ENCODE measurements at regions not wholly inside any gene's neighbourhood (a gene's known extent, or its start where the extent isn't known, plus 50 kb on each side); places are given as distances from the start of the nearest gene placed in this dataset.

DNA sequence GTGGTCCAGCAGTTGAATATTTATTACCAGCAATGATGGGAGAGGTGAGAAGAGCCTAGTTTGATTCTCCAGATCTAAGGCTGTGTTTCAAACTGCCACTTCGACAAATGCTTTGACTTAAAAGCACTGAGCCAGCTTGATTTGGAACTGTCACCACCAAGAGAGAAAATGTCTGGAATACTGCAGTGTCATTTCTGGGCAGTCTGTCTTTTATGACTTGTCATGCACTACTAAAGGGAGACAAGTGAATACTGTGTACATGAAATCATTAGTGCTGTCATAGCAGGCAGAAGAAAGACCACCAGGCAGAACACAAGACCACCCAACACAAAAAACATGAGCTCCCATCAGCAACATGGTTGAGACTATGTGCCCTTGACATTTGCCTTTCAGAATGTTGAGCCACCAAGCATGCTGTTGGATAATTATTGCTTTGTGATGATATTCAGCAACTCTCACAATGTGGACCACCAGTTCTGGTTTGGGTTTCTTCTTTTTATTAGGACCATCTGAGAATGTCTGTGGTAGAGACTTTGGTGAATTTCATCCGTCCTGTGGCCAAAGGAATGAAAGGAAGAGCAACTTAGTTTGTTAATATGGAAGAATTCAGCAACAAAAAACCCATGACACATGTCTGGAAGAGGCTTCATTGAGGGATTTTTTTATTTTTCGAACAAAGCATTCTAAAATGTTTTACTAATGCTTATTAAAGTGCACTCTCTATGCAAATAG, 125.8 kb downstream of the NTMT2 start:
- no peak overlapping the region for H3K9ac ChIP-seq (ENCODE audit: control insufficient read depth, extremely low read depth, insufficient read depth, low read length)
- H3K36me3 ChIP-seq (ENCODE audit: control insufficient read depth in 2 of 2, extremely low read depth in 1 of 2, insufficient read depth in 2 of 2, low read length in 2 of 2) = no peaks in the 10 kb centered on the region
- dilution Hi-C loops (cut with MboI; ENCODE audit: extremely low pct_ligation_motif_present, low sequenced_read_pairs) = no loop called here
- H3K4me2 ChIP-seq (ENCODE audit: control insufficient read depth, extremely low read depth, insufficient read depth, low read depth, low read length) = no peak overlapping the region
- TF ChIP-seq EZH2 (IDR thresholded peaks at IDR 0.05; ENCODE audit: low read length) = no peak
- TF ChIP-seq, protein P1, sequence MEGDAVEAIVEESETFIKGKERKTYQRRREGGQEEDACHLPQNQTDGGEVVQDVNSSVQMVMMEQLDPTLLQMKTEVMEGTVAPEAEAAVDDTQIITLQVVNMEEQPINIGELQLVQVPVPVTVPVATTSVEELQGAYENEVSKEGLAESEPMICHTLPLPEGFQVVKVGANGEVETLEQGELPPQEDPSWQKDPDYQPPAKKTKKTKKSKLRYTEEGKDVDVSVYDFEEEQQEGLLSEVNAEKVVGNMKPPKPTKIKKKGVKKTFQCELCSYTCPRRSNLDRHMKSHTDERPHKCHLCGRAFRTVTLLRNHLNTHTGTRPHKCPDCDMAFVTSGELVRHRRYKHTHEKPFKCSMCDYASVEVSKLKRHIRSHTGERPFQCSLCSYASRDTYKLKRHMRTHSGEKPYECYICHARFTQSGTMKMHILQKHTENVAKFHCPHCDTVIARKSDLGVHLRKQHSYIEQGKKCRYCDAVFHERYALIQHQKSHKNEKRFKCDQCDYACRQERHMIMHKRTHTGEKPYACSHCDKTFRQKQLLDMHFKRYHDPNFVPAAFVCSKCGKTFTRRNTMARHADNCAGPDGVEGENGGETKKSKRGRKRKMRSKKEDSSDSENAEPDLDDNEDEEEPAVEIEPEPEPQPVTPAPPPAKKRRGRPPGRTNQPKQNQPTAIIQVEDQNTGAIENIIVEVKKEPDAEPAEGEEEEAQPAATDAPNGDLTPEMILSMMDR (optimal IDR thresholded peaks at IDR 0.05 in 1 of 3, IDR thresholded peaks at IDR 0.05 in 1 of 3, conservative IDR thresholded peaks at IDR 0.05 in 1 of 3; ENCODE audit: extremely low read depth in 1 of 3, insufficient read depth in 2 of 3, low read length in 3 of 3) = no peak
- DNase-seq (ENCODE audit: low read depth, low spot score) = no peak
- no peaks in the 10 kb centered on the region for H4K20me1 ChIP-seq (ENCODE audit: control insufficient read depth, extremely low read depth, insufficient read depth, low read length)
- no peak for FAIRE-seq
- no peak overlapping the region for H3K4me3 ChIP-seq (ENCODE audit: control insufficient read depth in 2 of 3, extremely low read depth in 1 of 3, insufficient read depth in 2 of 3, low read depth in 1 of 3, low read length in 3 of 3)
- no peak overlapping the region for H3K27ac ChIP-seq (ENCODE audit: control insufficient read depth, insufficient read depth, low read length)
- H3K9me3 ChIP-seq (ENCODE audit: control insufficient read depth, low read depth, low read length) = no peaks in the 10 kb centered on the region
- H3K9me1 ChIP-seq (ENCODE audit: control insufficient read depth, extremely low read depth, insufficient read depth, low read length) = no peaks in the 10 kb centered on the region
- H3K4me1 ChIP-seq (ENCODE audit: control insufficient read depth, extremely low read depth, insufficient read depth, low read length) = no peaks in the 10 kb centered on the region
- H3K27me3 ChIP-seq (ENCODE audit: control insufficient read depth, extremely low read depth, insufficient read depth, low read length) = no peaks in the 10 kb centered on the region
- H3K79me2 ChIP-seq (ENCODE audit: control insufficient read depth, insufficient read depth, low read length) = no peaks in the 10 kb centered on the region
- H2AFZ ChIP-seq (ENCODE audit: control insufficient read depth, low read length) = no peak overlapping the region

DNA sequence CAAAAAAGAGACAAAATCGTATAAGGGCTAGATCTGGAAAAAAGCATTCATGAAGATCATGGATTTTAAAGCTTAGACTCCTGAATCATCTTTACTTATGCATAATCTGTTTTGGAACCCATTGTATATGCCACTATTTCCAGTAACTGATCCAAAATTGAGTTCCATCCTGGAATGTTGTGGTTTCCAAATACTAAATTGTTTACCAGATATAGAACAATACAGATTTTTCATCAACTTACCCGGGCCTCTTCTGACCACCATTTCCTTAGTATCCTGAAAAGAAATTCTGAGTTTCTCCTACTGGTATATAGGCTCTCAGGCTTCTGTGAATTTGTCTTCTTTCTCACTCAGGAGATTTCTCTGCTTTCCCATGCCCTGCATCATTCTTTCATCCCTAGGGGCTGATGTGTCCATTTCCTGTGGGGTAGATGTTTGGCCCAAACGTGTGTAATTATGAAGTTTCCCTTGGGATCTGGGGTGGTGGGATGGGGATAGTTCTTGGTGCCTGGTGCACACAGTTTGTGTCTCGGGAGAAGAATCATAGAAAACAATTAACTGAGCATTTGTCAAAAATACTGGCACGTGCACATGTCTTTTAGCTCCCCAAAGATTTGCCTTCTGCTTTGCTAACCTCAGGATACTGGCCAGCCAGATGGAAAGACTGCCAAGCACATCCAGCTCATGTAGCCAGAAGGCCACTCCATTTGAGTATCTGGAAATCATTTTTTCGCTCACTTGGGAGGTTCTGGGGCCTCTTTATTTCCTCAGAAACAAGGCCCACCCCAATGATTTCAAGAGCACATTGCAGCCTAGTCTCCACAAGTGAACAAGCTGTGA, 127.8 kb downstream of the NTMT2 start:
- H2AFZ ChIP-seq (ENCODE audit: control insufficient read depth, low read length) = no peak overlapping the region
- FAIRE-seq (no peak), DNase-seq (ENCODE audit: low read depth, low spot score) (no peak)
- H3K4me3 ChIP-seq (ENCODE audit: control insufficient read depth in 2 of 3, extremely low read depth in 1 of 3, insufficient read depth in 2 of 3, low read depth in 1 of 3, low read length in 3 of 3) = no peak overlapping the region
- H3K4me2 ChIP-seq (ENCODE audit: control insufficient read depth, extremely low read depth, insufficient read depth, low read depth, low read length) = no peak overlapping the region
- H3K9ac ChIP-seq (ENCODE audit: control insufficient read depth, extremely low read depth, insufficient read depth, low read length) = no peak overlapping the region
- no peak for TF ChIP-seq EZH2 (IDR thresholded peaks at IDR 0.05; ENCODE audit: low read length)
- TF ChIP-seq, protein P1 (optimal IDR thresholded peaks at IDR 0.05 in 1 of 3, IDR thresholded peaks at IDR 0.05 in 1 of 3, conservative IDR thresholded peaks at IDR 0.05 in 1 of 3; ENCODE audit: extremely low read depth in 1 of 3, insufficient read depth in 2 of 3, low read length in 3 of 3) = no peak
- no peaks in the 10 kb centered on the region for H3K79me2 ChIP-seq (ENCODE audit: control insufficient read depth, insufficient read depth, low read length)
- dilution Hi-C loops (cut with MboI; ENCODE audit: extremely low pct_ligation_motif_present, low sequenced_read_pairs) = no loop called here
- no peaks in the 10 kb centered on the region for H3K9me1 ChIP-seq (ENCODE audit: control insufficient read depth, extremely low read depth, insufficient read depth, low read length)
- H3K4me1 ChIP-seq (ENCODE audit: control insufficient read depth, extremely low read depth, insufficient read depth, low read length) = no peaks in the 10 kb centered on the region
- no peaks in the 10 kb centered on the region for H4K20me1 ChIP-seq (ENCODE audit: control insufficient read depth, extremely low read depth, insufficient read depth, low read length)
- no peaks in the 10 kb centered on the region for H3K36me3 ChIP-seq (ENCODE audit: control insufficient read depth in 2 of 2, extremely low read depth in 1 of 2, insufficient read depth in 2 of 2, low read length in 2 of 2)
- no peaks in the 10 kb centered on the region for H3K27me3 ChIP-seq (ENCODE audit: control insufficient read depth, extremely low read depth, insufficient read depth, low read length)
- no peak overlapping the region for H3K27ac ChIP-seq (ENCODE audit: control insufficient read depth, insufficient read depth, low read length)
- H3K9me3 ChIP-seq (ENCODE audit: control insufficient read depth, low read depth, low read length) = no peaks in the 10 kb centered on the region

Data from keratinocyte (primary cell).